CD4-positive, alpha-beta T cell treated with Interleukin-6 at 100 ng/mL for 8 hours (primary cell): ENCODE measurements at regions not wholly inside any gene's neighbourhood (a gene's known extent, or its start where the extent isn't known, plus 50 kb on each side); places are given as distances from the start of the nearest gene placed in this dataset.

Experiments used
- DNase-seq: peaks from one replicate; pipeline ENCODE4 v3.0.0-alpha.2; 2020; ENCODE audit warnings: mixed read lengths, low spot score

GRCh38 chr11:33410086-33410765, 153.0 kb downstream of the HIPK3 start:
- DNase-seq: no peak
